IPS-NIHi7 (cell line): ENCODE measurements at regions not wholly inside any gene's neighbourhood (a gene's known extent, or its start where the extent isn't known, plus 50 kb on each side); places are given as distances from the start of the nearest gene placed in this dataset.
"Not testable (repeated sequence)": the region's sequence is repeated elsewhere in the genome, so short reads cannot be mapped to it uniquely, and the experiment has no call there.

ENCODE experiments used
- DNase-seq: peaks from one replicate; pipeline ENCODE4 v3.0.0; 2012; ENCODE audit warnings: mixed read lengths; ENCODE audit errors: extremely low spot score

DNA sequence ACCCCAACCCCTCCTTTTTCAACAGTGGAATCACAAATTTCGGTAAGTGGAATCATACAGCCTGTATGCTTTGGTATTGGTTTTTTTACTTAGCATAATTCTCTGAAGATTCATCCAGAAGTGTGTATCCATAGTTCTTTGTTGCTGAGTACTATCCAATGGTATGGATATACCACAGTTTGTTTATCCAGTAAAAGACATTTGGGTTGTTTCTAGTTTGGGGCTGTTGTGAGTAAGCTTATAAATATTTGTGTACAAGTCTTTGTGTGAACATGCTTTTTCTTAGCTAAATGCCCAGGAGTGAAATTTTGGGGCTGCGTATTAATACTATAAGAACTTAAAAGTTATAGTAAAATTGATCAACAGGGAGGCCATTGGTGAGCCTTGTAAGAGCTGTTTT is 57.5 kb upstream of the GC start:
- no peak for DNase-seq

DNA sequence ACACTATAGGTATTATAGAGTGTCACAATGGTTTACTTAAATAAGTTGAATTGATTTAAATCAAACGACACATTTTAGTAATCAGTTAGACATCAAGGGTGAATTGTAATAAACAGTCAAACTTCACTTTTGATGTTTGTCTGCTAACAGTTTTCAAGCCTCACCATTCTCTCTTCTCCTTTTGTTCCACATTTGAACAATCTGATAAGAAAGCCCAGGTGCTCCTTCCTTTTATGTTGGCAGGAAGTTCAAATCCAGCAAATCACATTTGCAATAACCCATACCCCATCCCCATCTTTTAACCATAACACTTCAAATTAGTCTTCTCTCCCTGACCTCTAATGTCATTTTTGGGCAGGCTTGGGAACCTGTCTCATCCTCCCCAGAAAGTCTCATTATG is 63.4 kb upstream of the GC start:
- no peak for DNase-seq

DNA sequence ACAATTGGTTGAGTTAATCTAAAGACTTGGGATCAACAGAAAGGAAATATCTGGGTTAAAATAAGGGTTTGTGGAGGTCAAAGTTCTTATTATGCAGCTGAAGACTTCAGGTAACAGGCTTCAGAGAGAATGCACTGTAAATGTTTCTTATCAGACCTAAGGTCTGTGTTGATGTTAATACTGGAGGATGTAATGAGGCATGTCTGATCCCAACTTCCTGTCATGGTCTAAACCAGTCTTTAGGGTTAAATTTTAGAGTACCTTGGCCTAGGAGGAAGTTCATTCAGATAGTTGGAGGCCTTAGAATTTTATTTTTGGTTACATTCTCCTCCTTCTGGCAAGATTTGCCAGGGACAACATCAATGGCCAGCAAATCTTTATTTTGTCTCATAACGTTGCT is 72.1 kb upstream of the GC start:
- no peak for DNase-seq

DNA sequence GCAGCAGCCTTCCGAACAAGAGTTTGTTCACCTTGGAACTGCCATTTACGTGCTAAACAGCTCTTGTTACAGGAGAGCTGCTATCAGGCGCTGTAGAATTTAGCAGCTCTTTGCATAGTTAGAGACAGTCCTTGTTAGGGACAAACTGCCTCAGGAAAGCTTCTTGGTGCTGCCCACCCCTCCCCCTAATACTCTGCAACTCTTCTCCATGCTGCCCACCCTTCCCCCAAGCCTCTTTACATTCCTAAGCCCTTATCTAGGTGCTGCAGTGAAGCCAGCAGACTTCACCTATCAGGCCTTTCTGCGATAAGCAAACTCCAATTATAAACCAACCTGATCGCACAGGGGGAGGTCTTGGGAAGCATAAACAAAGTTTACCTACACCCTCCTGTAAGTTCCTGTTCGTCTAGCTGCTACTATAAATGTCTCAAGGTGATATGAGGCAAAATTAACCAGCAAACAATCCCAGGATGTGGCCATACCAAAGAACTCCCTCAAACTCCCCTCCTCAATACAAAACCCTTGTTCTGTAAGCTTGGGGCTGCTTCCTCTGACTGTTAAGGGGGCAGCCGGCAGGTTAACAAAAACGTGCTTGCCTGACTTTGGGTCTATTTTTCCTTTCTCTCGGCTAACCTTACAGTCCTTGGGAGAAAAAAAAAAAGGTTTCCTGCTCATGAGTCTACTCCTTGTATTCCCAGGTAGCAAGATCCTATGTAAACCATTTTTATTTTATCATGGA is 74.0 kb upstream of the GC start:
- peak; percentile 62 for DNase-seq

DNA sequence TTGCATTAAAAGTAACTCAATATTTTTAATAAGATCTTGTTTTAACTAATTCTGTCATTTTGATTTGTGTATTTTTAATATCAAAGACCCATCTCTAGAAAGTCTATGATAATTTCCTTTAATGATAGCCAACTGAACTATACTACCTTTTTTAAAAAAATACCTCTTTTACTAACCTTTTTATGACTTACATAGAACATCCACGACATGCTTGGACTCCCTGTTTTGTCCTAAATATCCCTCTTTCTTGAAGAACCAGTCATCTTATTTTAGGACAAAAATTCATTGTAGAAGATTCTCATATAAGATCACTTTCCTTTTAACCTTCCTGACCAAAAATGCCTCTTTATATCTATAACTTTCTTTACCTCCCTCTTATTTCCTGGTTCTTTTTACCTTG is 76.8 kb upstream of the GC start:
- DNase-seq, result no peak

DNA sequence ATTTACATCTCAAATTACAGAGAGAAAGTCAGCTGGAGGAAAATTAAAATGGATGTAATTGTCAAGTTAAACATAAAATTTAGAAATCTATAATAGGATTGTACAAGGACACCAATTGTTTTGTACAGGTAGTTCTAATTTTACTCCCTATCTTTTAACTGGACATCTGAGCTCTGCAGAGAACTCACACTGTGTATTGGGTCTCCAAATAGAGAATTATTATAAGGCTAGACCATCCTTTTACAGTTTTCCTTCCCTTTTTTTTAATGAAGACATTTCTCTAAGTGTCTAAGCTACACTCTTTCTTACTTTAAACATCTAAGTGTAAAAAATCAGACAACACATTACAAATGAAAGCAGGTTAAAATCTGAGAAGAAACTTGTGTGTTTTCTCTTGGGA is 78.4 kb upstream of the GC start:
- no peak for DNase-seq

DNA sequence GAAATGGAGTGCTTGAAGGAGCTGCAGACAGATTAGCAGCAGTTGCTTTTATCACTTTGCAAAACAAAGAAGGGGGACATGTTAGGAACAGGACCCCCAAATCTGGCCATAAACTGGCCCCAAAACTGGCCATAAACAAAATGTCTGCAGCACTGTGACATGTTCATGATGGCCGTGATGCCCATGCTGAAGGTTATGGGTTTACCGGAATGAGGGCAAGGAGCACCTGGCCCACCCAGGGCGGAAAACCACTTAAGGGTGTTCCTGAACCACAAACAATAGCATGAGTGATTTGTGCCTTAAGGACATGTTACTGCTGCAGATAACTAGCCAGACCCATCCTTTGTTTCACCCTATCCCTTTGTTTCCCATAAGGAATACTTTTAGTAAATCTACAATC is 79.6 kb upstream of the GC start:
- DNase-seq, result no peak

DNA sequence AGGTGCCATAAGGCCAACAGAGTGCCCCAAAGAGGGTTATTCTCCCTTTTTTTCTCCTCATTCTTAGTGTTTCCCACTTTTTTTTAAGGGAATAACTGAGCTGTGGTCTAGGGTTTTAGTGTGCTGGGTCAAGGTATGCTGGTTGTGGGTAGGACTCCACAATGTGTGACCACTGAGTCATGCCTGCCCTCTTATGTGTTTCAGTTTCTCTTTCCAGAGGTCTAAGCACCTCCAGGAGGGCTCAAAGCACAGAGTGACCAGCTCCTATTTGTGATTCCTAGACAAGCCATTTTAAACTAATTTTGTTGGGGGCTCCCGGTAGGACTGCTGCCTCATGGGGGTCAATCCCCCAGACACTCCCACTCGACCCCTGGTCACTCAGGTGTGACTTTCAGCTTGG is 80.5 kb upstream of the GC start:
- DNase-seq, result no peak

DNA sequence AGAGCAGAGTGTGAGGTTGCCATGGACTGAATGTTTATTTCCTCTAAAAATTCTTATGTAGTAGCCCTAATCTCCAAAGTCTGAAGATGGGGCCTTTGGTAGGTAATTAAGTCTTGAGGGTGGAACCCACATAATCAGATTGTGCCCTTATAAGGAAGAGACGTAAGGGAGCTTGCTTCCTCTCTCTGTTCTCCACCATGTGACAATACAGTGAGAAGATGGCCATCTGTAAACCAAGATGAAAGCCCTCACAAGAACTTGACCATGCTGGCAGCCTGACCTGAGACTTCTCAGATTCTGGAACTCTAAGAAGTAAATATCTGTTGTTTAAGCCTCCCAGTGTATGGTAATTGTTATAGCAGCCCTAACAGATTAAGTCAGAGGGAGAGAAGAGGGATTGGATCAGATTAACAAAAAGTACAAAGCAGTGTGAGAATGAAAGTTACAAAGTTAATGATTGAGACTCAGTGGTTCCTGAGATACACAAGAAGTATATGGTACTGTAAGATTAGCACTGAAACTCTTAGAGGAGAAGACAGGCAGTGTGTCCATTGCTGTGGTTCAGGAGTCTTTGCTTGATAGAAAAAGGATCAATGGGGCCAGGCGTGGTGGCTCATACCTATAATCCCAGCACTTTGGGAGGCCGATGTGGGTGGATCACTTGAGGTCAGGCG is 82.5 kb upstream of the GC start:
- no peak for DNase-seq

DNA sequence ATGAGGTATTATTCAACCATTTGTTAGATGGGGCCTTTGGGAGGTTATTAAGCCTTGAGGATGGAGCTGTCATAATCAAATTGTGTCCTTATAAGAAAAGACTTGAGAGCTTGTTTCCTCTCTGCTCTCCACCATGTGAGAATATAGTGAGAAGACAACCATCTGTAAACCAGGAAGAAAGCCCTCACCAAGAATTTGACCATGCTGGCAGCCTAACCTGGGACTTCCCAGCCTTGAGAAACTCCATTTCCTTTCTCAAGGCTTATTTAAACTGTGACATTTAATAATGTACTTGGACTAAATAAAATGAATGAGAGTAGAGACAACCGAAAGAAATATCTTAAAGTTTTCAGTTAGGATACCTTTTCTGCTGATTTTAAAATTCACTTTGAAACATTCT is 83.7 kb upstream of the GC start:
- DNase-seq, result no peak

DNA sequence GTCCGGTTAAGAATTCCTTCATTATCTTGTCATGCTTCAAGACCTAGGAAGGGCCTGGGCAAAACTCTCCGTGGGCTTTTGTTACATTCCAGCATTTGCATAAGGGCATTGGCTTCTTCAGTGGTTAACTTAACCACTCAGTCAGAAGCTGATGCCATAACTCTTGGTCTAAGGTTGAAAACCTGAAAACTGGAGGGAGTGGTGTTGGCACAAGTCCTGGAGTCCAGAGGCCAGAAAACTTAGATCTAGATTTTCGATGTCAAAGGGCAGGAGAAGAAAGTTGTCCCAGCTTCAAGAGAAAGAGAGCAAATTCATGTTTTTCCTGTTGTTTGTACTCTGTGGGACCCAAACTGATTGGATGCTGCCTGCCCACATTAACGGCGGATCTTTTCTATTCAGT is 86.6 kb upstream of the GC start:
- DNase-seq, result no peak

DNA sequence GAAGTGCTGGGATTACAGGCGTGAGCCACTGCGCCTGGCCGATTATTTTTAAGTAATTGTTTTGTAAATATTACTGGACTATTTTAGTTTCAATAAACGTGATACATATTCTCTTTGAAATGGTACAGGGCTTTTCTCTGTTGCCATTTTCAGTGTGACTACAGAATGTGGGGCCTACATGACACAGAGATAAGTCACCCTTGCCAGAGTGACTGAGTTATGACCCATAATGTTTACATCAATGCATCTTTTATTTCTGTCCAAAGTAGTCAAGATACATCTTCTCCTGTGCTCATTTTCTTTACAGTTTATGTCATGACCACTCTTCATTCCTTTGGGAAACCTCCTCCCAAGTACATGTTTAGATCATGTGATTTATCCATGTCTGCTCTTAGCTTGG is 88.3 kb upstream of the GC start:
- no peak for DNase-seq

DNA sequence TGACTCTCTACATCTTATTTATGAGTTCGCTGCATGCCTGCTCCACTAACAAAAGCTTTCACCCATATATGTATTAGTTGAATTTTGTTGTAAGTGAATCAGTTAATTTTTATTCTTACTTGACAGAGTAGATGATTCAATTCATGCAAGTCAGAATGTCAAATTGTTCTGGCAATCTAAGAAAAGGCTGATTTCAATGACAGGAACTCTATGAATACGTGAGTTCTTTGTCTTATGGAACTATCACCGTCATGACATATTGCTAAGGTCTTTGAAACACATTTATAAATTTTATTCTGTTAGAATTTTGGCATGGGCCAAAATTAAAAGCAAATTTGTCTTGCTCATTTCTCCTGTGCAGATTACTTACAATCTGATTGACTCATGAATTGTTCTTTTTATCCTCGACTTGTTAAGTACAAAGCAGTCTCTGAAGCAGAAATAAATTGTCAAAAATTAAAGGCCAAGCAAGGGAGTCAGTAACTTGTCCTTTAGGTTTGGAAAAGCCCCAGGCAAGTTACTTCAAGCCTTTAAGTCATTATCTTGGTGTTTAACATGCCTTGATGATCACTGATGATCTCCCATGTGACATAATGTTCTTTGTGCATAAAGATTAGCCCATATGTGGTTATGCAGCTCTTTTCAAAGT is 89.0 kb upstream of the GC start:
- no peak for DNase-seq

DNA sequence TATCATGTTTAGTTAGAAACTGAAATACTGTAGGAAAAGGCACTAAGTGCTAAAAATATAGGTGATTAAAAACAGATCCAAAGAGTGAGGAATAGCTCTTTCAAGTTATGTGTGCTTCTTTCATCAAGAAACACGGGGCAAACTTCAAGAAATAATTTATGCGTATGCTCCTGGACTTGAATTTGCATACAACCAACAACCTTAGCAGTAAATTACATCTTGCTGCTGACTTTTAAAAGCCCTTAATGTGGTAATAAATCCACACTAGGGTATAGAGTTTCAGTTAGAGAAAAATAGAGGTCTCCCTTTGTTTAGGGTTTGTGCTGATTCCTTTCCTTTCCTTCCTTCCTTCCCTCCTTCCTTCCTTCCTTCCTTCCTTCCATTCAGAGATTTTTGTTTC is 94.5 kb upstream of the GC start:
- no peak for DNase-seq

DNA sequence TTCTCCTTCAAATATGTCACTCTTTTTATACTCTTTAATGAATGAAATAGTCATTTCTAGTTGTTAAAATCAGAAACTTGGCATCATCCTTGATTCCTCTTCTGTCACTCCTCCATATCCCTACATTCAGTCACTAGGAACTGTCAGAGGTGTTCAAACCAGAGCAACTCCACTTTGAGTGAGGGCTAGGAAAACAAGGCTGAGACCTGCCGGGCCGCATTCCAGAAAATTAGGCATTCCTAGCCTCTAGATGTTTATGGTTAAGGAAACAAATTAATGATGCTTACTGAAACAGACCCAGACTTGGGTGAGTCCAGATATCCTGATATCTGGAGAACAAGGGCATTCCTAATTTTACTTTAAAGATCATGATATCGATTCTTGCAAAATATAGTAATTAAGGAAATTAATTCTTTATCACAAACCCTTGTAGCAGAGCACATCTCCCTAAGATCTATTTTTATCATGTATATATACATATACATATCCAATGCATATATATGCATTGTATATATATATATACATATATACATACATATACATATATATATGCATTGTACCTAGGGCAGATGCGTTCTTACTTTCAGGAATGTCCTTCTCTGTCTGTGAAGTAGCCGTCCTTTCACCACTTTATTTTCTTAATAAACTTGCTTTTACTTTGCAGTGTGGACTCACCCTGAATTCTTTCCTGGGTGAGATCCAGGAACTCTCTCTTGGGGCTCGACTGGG is 98.4 kb upstream of the GC start:
- no peak for DNase-seq

DNA sequence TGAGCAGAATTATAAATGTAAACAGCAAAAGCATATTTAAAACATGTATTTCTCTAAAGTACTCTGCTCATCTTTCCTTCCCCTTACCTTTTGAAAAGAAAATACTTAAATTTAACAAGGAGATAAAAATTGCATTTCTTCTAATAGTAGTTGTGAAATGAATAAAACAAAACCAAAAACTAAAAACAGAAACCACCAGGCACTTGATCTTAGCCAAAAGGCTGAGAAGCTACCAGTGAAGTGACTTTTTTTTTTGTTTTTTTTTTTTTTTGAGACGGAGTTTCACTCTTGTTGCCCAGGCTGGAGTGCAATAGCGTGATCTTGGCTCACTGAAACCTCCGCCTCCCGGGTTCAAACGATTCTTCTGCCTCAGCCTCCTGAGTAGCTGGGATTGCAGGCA is 116.5 kb upstream of the GC start:
- DNase-seq, result not testable (repeated sequence)

DNA sequence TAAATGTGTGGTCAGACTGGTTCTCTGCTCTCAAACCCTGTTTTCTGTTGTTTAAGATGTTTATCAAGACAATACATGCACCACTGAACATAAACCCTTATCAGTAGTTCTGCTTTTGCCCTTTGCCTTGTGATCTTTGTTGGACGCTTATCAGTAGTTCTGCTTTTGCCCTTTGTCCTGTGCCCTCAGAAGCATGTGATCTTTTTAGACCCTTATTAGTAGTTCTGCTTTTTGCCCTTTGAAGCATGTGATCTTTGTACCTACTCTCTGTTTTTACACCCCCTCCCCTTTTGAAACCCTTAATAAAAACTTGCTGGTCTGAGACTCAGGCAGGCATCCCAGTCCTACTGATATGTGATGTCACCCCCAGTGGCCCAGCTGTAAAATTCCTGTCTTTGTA is 121.7 kb upstream of the GC start:
- DNase-seq, result not testable (repeated sequence)

DNA sequence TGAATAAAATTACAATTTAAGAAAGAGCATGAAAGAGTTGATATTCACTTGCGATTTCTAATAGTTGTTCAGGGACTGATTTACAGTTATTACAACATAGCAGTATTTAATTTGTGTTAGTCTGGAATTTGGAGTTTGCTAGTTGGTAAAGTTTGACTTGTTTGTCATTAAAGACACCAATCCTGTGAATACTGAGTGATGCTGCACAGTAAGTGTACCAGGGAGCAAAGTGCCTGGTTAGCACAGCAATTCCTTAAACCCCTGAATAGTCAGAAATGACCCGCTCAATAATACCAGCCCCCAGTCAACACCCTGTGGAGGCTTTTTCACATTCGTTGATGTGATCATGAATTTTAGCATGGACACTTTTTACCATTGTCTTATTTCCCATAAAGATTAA is 122.2 kb upstream of the GC start:
- no peak for DNase-seq

DNA sequence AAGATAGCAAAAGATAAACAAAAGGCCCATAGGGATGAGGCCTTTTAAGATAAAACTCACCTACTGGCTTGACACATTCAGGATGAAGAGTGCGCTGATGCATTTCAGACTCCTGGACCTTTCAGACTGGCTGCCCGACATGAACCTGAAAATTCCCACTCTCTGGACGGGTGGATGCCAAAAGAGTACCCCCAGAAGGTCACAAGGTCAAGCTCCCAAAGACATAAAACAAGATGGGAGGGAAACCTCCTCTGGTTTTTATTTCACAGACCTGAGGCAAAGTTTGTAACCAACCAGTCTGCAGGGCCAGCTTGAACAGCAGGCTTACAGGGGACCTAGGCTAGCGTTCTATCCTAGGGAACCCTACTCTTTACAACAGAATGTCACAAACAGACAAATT is 123.2 kb upstream of the GC start:
- DNase-seq, result no peak

DNA sequence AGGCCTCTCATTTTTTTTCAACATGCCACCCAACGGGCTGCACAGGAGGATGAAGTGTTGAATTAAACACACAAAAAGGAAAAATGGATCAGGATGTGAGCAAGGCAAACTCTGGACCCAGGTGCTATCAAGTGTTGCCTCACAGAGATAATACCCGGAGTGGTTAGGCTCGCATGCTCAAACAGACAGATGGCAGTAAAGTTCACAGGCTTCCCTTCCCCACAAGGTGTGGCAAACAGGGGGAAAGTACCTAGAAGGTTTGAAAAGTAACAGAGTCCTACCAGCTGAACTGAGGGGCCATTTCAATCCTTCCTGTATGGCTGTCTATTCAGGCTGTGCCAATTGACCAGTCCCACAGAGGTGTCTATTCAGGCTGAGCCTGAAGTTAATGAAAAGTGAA is 123.9 kb upstream of the GC start:
- no peak for DNase-seq

DNA sequence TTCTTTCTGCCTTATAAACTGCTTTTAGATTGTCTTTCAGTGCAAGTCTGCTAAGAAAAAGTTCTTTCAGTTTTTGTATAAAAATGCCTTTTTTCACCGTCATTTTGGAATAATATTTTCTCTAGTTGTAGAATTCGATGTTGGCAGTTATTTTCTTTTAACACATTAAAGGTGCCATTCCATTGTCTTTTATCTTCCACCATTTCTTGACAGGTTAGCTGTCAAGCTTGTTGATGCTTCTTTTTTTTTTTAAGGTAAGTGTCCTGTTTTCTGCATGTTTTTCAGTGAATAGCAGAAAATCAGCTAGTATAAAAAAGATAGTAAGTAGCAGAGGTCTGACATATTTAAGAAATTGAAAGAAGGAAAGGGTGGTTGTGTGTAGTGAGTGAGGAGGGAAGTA is 118.5 kb upstream of the NPFFR2 start:
- DNase-seq, result no peak

DNA sequence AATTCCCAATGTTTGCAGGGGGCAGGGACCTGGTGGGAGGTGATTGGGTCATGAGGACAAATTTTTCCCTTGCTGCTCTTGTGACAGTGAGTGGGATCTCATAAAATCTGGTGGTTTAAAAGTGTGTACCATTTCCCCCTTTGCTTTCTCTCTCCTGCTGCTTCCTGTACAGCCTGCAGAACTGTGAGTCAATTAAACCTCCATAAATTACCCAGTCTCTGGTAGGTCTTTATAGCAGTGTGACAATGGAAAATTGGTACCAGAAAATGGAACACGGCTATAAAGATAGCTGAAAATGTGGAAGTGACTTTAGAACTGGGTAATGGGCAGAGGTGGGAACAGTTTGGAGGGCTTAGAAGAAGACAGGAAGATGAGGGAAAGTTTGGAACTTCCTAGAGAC is 108.7 kb upstream of the NPFFR2 start:
- DNase-seq, result no peak

DNA sequence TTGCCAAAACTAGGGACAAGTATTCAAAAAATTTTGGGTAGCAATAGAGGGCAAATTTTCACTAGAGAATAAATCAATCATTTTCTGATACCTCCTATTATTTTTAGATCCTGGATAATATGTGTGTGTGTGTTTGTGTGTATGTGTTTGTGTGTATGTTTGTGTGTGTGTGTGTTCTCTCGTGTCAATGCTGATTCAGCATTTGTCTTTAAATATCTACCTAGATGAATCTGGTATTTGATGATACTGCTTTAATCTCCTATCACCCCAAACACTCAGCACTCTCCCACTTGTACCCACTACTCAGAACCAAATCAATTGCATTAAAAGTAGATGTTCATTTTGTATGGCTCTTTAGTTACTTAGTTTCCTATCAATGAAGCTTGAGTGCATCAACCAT is 101.3 kb upstream of the NPFFR2 start:
- DNase-seq, result no peak
